GM18511 (cell line): ENCODE measurements at regions not wholly inside any gene's neighbourhood (a gene's known extent, or its start where the extent isn't known, plus 50 kb on each side); places are given as distances from the start of the nearest gene placed in this dataset.
"Not testable (repeated sequence)": the region's sequence is repeated elsewhere in the genome, so short reads cannot be mapped to it uniquely, and the experiment has no call there.

Experiments used
- ATAC-seq: cut with Tn5 transposase; IDR thresholded peaks from one replicate; pipeline ENCODE4 v1.9.1; 2021; ENCODE audit warnings: mild to moderate bottlenecking, moderate library complexity; ENCODE audit not compliant: unreplicated experiment

GRCh38 chr16:58960484-58960883 is 226.4 kb upstream of the GOT2 start:
- no peak for ATAC-seq

GRCh38 chr16:58960034-58960433 is 225.9 kb upstream of the GOT2 start:
- no peak for ATAC-seq

GRCh38 chr16:58958749-58959148 is 224.6 kb upstream of the GOT2 start:
- no peak for ATAC-seq

GRCh38 chr16:58948244-58948643 is 214.1 kb upstream of the GOT2 start:
- no peak for ATAC-seq

GRCh38 chr16:58940609-58941008 is 206.5 kb upstream of the GOT2 start:
- peak; percentile 59 for ATAC-seq

- ATAC-seq, result no peak
These were observed 204.7 kb upstream of the GOT2 start for GRCh38 chr16:58938811-58939210.

GRCh38 chr16:58937661-58938060 is 203.5 kb upstream of the GOT2 start:
- ATAC-seq, result no peak

GRCh38 chr16:58933186-58933585 is 199.1 kb upstream of the GOT2 start:
- no peak for ATAC-seq

GRCh38 chr16:58931436-58931835 is 197.3 kb upstream of the GOT2 start:
- ATAC-seq, result no peak

- ATAC-seq, result no peak
These were observed 189.0 kb upstream of the GOT2 start for GRCh38 chr16:58923094-58923493.

GRCh38 chr16:58913456-58913855 is 179.3 kb upstream of the GOT2 start:
- no peak for ATAC-seq

GRCh38 chr16:58912571-58912970 is 178.5 kb upstream of the GOT2 start:
- no peak for ATAC-seq

- no peak for ATAC-seq
These were observed 173.0 kb upstream of the GOT2 start for GRCh38 chr16:58906981-58907715.

- ATAC-seq, result no peak
These were observed 170.2 kb upstream of the GOT2 start for GRCh38 chr16:58904291-58904690.

GRCh38 chr16:58889516-58889915 is 155.4 kb upstream of the GOT2 start:
- ATAC-seq, result no peak

- ATAC-seq, result peak; percentile 72
These were observed 151.5 kb upstream of the GOT2 start for GRCh38 chr16:58885528-58886170.

- ATAC-seq, result no peak
These were observed 150.0 kb upstream of the GOT2 start for GRCh38 chr16:58884141-58884540.

GRCh38 chr16:58883131-58883530 is 149.0 kb upstream of the GOT2 start:
- no peak for ATAC-seq

GRCh38 chr16:58882292-58882691 is 148.2 kb upstream of the GOT2 start:
- ATAC-seq, result peak; percentile 92

- not testable (repeated sequence) for ATAC-seq
These were observed 144.5 kb upstream of the GOT2 start for GRCh38 chr16:58878641-58879040.

GRCh38 chr16:58866935-58867334 is 132.8 kb upstream of the GOT2 start:
- ATAC-seq, result no peak

GRCh38 chr16:58863761-58864160 is 129.6 kb upstream of the GOT2 start:
- no peak for ATAC-seq

GRCh38 chr16:58863042-58863441 is 128.9 kb upstream of the GOT2 start:
- ATAC-seq, result no peak
